HG02943 (cell line): ENCODE measurements at regions not wholly inside any gene's neighbourhood (a gene's known extent, or its start where the extent isn't known, plus 50 kb on each side); places are given as distances from the start of the nearest gene placed in this dataset.

Experiments used
- ATAC-seq: cut with Tn5 transposase; IDR thresholded peaks from one replicate; pipeline ENCODE4 v1.9.1; 2021; ENCODE audit warnings: mild to moderate bottlenecking, low read depth, moderate library complexity; ENCODE audit not compliant: unreplicated experiment

DNA sequence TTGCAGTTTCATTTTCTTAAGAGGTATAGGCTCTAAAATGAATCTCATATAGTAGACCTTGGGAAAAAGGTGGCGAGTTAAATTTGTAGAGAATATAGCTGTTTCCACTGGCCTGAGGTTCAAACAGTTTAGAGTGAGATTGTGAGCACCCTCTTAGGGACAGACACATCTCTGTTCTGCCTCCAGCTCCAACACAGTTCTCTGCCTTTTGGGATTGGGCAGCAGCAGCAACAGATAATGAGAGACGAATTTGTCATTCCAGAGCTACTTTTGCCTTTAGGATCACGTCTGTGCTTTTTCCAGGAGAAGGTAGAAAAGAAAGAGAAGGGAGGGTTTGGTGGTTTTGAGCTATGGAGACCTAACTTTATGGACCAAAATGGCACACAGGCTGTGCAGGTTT, 289.4 kb downstream of the PRL start:
- ATAC-seq = no peak

DNA sequence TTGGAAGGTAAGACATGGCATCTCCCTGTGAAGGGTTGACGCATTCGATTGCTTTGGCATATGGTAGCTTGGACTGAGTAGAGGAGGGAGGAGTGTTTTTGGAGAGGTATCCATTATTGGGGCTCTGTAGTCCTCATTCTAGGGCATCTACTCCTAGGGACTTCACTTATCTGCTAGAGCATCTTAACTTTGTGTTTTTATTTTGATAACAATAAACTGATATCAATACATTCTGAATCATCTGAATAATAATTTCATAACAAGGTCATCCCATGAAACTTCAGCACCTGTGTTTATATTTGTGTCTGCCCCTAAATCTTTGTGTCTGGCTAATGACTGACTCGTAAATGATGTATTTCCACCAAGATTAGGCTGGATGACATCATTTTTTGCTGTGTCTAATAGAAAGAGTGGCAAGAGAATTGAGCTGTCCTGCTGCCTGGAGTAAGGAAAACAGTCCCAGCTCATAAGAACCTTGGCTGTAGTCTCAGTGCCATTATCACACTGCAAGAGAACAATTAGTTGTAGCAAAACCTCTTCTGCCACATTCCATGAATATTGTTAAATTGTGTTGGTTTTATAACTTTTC, 288.5 kb downstream of the PRL start:
- ATAC-seq = no peak

DNA sequence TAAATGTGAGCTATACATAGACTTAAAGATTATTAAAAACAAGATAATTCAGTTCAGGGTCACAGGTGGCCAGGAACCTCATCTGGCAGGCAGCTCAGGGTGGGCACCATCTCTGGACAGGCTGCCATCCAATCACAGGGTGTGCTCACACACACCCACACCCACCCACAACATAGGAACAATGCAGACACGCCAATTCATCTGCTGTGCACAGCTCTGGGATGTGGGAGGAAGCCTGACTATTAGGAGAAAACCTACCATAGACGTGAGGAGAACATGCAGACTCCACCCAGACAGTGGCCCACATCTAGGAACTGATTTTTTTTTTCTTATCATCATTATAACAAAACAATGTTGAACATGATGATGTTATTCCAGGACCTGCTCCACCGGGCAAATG, 286.7 kb downstream of the PRL start:
- ATAC-seq = no peak

DNA sequence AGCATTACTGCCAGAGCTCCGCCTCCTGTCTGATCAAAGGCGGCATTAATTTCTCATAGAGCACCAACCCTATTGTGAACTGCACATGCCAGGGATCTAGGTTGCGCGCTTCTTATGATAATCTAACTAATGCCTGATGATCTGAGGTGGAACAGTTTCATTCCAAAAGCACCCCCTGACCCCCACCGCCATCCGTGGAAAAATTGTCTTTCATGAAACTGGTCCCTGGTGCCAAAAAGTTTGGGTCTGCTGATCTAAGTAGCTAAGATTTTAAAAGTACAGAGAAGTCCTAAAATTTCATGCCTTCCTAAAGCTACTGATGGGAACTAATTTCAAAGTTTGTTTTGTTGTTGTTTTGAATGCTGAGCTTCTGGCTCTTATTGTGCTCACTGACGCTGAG, 281.6 kb downstream of the PRL start:
- ATAC-seq = no peak

DNA sequence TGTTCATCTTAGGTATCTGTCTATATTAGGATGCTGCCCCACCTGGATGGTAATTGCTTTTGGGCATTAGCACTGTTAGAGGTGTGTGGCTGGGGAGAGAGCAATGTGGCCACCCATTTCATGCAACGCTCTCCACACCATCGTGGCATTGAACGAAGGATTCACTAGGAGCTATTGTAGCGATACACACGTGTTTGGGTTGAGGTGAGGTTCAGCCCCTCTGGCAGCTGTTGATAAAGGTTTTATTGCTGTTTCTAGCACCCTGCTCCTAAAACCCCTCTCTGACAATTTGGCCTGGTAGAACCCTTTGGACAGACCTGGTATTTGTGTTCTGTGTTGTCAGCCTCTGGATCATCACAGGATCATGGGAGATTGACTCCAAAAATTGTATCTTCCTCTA, 280.9 kb downstream of the PRL start:
- no peak for ATAC-seq

DNA sequence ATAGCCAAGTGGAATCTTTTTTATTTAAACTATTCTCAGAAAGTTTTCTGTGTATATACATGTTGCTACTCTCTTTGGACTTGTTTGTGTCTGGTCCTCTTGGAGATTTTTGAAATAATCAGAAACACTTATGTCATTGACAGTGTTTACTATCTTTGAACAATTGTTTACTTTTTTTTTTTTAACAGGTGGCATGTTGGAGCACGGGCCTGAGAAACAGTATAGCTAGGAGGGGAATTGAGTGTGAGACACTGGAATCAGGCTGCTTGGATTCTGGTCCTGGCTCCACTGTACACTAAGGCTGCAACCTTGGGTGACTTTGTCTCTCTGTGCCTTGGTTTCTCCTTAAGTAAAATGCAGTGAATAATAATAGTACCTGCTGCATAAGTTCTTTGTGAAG, 279.6 kb downstream of the PRL start:
- ATAC-seq = no peak

DNA sequence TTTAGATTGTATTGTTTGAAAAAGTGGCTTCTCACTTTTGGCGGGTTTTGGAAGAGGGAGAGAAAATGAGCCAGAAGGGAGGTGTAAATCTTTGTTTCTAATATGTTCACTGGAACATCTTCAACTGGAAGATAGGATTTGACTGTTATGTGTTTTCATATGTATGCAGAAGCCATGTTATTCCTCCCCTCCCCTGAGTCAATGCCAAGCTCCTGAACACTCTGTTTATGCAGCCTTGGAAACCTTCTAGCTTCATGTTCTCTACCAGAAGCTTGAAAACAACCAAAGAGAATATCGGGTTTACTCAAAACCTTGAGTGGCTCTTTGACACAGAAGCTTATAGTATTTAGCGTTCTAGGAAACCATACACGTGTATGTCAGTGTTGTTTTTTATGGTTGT, 279.1 kb downstream of the PRL start:
- no peak for ATAC-seq

DNA sequence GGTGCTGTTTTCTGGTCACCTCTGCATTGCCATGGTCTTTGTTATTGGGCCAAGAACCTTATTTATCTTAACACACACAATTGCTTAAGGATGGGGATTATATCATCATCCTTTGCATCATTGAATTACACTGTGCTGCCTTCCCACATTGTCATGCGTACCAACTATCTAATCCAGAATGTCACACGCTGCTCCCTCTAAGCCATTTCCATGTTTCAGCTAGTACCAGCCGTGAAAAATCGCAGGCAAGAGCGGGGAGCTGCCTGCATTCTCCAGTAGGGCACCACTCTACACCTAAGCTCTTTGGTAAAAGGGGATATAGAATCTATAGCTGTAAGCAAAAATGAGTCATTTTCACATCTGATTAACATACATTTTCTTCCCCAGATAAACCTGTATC, 277.0 kb downstream of the PRL start:
- no peak for ATAC-seq

DNA sequence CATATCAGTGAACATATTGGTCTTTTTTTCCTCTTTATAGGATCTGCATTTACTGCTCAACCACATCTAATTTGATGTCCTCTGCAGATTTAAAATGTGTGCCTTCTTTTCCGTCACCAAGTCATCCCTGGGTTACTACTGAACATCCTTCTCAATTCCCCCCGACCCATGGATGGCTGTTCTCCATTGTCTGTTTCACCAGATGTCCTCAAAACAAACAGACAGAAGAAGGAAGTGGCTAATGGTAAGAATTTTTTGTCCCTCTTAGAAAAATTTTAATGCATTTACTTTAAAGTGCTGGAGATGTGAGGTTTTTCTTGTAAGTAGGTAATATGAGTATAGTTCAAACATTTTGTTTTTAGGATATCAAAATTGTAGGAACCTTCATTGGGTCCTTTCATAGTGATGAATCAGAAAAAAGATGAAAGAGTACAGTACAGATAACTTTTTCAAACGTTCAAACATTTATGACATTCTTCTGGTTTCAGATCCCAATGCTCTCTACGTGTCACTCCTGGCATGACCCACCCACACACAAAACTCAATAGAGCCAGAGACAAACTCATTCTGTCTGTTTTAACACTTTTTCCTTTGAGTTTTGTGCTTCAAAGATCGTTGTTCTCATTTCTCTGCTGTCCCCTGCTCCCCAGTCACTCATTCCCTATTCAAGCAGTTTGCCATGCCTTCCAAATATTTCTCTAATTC, 276.4 kb downstream of the PRL start:
- no peak for ATAC-seq

DNA sequence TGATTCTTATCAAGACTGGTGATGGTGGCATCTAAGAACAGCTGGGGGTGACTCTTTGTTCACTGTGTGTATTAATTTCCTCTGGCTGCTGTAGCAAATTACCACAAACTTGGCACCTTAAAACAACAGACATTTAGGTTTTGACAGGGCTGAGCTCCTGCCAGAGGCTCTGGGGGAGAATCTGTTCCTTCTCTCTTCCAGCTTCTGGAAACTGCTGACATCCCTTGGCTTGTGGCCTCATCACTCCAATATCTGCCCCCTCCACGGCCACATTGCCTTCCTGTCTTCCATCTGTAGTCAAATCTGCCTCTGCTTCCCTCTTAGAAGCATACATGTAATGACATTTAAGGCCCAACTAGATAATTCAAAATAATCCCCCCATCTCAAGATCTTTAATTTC, 274.9 kb downstream of the PRL start:
- ATAC-seq = no peak

DNA sequence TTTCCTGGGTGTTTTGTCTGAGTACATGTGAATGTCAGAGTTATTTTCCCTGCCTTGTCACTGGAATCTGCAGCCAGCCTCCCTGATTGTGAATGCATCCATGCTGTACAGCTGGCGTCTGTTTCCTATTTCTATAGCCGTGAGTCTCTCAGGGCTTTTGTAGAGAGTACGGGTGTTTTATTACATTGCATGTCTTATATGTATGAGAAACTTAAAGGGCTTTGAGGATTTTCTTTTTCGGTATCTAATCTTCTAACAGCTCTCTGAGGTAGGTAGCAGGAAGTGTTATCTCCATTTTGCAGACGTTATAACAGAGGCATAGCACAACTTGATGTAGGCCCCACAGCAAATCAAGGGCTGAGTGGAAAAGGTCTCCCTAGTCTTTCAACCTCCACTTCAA, 272.9 kb downstream of the PRL start:
- ATAC-seq = no peak

DNA sequence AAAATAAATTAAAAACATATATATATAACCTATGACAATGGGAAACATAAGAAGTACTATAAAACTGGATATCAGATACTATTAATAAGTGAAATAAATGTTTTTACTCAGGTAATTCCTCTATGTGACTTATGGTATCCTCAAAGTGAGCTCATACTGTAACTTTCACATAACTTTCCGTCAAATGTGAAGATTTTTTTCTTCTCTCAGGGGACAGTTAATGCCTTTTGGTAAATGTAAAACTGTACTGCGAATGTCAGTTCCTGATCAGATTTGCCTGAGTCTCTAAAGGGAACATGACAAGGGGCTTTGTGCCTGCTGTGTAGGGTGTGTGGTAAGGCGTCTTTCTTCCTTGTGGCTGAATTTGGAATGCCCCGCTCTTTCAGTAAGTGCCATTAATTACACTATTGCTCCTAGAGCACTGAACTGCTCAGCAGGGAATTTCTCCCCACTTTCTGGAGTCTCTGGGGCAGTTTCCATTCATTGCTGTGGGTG, 271.8 kb downstream of the PRL start:
- no peak for ATAC-seq

DNA sequence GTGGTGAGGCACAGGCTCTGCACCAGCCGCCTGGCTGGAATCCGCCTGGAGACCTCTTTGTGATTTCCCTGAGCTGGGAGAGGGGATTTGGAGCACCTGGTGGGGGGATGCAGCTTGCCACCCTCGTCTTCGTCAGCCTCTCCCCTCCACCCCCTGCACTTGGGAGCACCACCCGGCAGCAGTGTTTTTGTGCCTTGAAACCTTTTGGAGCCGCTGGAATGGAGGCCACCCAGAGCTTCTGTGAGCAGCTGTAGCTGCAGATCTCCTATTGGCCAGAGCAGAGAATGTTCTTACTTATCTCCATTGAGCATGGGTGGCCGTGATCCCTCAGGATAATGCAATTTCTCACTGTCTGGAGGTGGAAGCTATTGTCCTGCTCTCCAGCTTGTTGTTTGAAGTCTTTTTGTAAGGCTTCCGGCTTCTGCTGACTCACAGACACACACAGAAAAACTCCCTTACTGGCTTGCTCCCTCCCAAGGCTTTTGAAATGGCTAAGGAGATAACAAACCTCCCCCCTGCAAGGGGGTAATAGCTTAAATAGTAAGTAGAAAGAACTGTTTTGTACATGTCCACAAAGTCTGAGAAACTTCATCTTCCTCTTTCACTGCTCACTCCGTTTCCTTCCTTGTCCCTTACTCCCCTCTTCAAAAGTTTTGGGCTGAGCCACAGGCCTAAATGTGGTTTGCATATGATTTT, 271.2 kb downstream of the PRL start:
- no peak for ATAC-seq

DNA sequence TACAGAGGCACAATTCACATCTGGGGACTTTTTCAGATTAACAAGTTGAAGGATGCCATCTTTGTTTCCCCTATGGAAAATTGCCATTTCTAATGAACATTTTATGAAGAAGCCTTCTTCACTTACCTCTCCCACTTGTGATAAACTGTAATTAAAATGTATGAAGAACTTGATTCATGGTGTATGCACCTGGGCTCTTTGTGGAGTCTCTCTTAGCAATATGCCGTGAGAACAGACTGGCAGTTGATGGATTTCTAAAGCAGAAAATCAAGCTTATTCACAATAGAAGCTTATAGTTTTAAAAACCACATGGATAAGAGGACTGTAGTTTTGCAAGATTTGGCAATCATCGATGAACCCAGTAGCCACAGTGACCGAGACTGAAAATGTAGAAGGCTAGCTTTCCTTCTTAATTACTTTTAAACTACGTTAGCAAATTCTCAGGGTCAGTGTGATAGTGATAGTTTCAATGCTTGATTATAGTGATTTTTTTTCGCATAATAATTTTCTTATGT, 270.6 kb downstream of the PRL start:
- ATAC-seq = no peak

DNA sequence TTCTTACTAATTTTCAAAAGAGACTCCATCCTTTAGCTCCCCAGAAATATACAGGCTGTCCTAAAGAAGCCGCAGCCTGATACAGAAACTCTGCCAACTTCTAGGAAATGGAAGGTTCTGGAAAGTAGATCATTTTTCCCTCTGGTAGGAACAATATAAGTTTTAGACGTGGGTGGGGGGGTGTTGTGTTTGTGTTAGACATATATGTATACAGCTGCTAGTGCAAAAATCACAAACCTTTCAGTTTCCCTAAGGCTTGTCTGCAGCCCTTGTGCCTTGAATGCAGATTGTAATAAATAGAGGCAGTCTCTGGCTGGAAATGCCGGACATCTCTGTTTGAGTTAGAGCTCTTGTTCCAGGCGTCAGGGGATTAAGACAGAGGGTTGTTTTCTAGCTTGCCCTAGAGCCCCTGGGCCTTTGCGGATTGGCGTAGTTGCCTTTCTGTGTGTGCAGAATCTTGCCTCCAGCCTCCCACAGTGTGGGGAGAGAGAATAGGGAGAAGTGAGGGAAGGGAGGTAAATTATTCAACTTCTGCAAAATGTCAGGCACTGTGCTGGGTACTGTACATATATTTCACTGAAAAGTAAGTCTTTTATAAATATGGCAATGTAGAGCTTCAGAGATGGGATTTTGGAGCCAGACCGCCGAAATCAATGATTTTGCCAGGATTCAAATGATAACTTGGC, 269.7 kb downstream of the PRL start:
- ATAC-seq = no peak

DNA sequence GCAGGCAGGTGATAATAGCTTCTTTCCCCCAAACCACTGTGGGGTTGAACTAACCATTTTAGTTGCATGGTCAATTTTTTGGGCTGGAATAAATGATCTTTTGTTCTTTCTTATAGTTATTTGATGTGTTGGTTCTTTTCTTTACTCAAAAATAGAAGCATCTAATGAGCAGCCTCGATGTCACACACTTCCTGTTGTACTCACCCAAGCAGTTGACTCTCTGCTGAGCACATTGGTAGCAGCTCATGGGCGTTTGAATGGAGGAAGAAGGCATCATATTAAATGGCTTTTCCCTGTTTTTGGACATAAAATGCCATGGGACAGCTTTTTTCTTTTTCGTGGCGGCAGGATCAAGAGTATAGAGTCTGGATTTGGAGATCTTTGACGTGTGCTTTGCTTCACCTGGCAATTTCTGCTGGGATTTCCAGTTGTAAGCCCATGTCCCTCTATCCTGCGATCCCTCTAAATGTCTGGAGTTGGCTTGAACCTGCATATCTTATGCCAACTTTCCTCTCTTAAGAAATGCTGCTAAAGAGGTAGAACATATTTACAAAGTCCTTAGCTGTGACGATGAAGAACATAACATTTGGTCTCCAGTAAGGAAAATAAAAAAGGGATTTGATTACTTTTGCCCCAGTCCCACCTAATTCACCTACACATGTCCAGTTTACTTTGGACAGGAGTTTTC, 268.3 kb downstream of the PRL start:
- no peak for ATAC-seq

DNA sequence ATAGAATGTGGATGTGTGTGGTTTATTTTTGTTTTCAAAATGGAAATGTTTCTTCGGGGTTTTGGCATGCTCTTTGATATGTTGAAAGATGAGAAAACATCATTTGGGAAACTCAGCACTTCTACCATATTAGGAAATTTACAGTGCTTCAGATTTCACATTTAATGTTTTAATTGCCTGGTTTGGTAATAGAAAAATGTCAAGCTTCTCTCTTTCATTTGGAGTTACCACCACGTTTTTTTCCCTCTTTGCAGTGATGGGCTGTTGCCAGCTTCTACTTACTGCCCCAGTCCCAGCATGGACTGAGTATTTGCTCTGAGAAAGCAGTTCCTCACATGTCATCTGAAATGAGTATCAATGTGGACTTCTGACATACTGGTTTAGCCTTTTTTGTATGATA, 267.7 kb downstream of the PRL start:
- no peak for ATAC-seq

DNA sequence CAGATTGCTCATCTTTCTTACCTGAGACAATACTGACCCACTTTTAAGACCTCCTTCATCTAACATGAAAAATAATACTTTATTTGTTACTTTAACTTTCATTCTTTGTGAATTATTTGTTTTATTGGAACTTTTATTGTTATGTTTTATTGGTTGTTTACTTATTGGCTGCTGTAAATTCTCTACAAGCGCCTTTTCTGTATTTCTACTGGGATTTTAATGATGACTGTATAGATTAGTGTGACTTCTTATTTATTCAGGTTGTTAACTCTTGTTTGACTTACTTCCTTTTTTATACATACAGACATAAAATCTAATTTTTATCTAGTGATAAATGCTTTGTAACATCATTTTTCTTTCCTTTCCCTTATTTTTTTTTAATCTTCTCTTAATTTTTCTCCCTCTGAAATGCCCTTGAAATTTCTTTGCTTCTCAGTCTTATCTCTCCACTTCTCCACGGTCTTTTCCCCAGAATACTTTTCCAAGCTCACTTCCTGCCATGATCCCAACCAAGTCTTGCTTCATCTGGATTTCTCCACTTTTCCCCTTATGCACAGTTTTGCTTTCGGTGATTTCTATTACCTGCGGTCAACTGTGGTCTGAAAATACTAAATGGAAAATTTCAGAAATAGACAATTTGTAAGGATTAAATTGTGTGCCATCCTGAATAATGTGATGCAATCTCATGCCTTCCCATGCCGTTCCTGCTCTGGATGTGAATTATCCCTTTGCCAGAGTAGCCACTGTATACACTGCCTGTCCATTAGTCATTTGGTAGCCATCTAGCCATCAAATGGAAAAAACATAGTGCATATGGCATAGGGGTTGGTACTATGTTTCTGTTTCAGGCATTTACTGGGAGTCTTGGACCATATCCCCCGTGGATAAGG, 265.9 kb downstream of the PRL start:
- no peak for ATAC-seq

DNA sequence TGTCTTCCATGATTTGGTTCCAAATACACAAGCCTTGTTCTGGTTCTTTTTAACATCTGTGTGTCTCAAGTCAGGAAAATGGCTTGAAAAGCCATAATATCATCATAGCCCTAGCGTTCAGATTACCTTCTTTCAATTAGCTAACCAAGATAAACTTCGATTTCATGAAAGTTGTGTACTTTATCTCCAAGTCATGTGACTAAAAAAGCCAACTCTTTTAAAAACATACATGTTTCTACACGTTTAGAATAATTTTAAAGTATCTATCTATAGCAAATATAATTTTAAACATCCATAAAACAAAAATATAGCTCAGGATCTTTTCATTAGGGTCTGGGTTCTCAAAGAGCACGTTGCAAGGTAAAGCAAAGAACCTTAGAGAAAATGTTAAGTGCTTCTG, 261.1 kb downstream of the PRL start:
- ATAC-seq = no peak

DNA sequence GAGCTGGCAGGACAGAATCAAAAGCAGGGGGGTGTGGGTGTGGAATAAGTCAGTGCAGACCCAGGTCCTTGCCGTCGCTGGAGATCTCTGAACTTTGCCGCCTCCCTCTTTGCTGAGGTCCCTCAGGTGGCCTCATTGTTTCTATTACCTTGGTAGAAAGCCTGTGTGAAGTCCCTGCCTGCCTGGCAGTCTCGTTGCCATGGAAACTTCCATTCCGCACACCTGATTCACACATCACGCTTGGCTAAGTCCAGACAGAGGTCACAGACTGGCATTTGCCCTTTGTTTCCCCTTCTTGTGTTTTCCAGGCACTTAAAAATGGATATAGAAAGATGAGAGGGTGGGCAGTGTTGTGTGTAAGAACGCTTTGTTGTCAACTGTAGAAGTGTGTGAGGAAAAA, 260.6 kb downstream of the PRL start:
- ATAC-seq = no peak
